HEK293 (cell line): ENCODE measurements at regions not wholly inside any gene's neighbourhood (a gene's known extent, or its start where the extent isn't known, plus 50 kb on each side); places are given as distances from the start of the nearest gene placed in this dataset.

ENCODE experiments used
- CTCF ChIP-seq: fragments of 450-650 bp; formaldehyde crosslinking; IDR thresholded peaks from 2 replicates; pipeline ENCODE4 v1.5.1; 2016; ENCODE audit warnings: missing biosample characterization, missing genetic modification characterization
- PATZ1 ChIP-seq: fragments of 450-650 bp; formaldehyde crosslinking; IDR thresholded peaks from 2 replicates; pipeline ENCODE4 v1.5.1; 2016; ENCODE audit warnings: missing biosample characterization, missing genetic modification characterization
- PBX3 ChIP-seq: sonication (generic); formaldehyde crosslinking; IDR thresholded peaks from 2 replicates; pipeline ENCODE4 v1.8.1; 2022; ENCODE audit warnings: mild to moderate bottlenecking, moderate library complexity, missing genetic modification reagents
- PRDM4 ChIP-seq: fragments of 450-650 bp; formaldehyde crosslinking; IDR thresholded peaks from 2 replicates; pipeline ENCODE4 v1.5.1; 2017; ENCODE audit warnings: missing biosample characterization, missing genetic modification characterization
- SP7 ChIP-seq: fragments of 450-650 bp; formaldehyde crosslinking; IDR thresholded peaks from 2 replicates; pipeline ENCODE4 v1.5.1; 2016; ENCODE audit warnings: missing biosample characterization, missing genetic modification characterization
- ZFP37 ChIP-seq: fragments of 450-650 bp; formaldehyde crosslinking; IDR thresholded peaks from 2 replicates; pipeline ENCODE4 v1.5.1; 2016; ENCODE audit warnings: missing biosample characterization, missing genetic modification characterization
- ZNF423 ChIP-seq: fragments of 450-650 bp; formaldehyde crosslinking; IDR thresholded peaks from 2 replicates; pipeline ENCODE4 v1.5.1; 2016; ENCODE audit warnings: missing biosample characterization, missing genetic modification characterization
- ZNF521 ChIP-seq: fragments of 450-650 bp; formaldehyde crosslinking; IDR thresholded peaks from 2 replicates; pipeline ENCODE4 v1.5.1; 2017; ENCODE audit warnings: missing biosample characterization, mild to moderate bottlenecking, missing genetic modification characterization
- ZNF560 ChIP-seq: fragments of 450-650 bp; formaldehyde crosslinking; IDR thresholded peaks from 2 replicates; pipeline ENCODE4 v1.5.1; 2017; ENCODE audit warnings: missing biosample characterization, missing genetic modification characterization, borderline replicate concordance
- ZNF76 ChIP-seq: fragments of 450-650 bp; formaldehyde crosslinking; IDR thresholded peaks from 2 replicates; pipeline ENCODE4; 2016; ENCODE audit warnings: low read depth, missing biosample characterization, missing genetic modification characterization, borderline replicate concordance

- TF ChIP-seq CTCF: no peak
- no peak for TF ChIP-seq PBX3 (CRISPR knock-in tag)
- no peak for TF ChIP-seq SP7 (tag by site-specific recombination)
- TF ChIP-seq ZNF521 (tag by site-specific recombination): no peak
- TF ChIP-seq PRDM4: no peak
- no peak for TF ChIP-seq ZNF76 (tag by site-specific recombination)
- TF ChIP-seq PATZ1 (tag by site-specific recombination): no peak
- no peak for TF ChIP-seq ZNF423 (tag by site-specific recombination)
- TF ChIP-seq ZNF560 (tag by site-specific recombination): no peak
- TF ChIP-seq ZFP37 (tag by site-specific recombination): no peak
Measured at GRCh38 chr12:125902991-125903390, 837.8 kb downstream of the AACS start.
